Kasumi-1 (cell line): ENCODE measurements at regions not wholly inside any gene's neighbourhood (a gene's known extent, or its start where the extent isn't known, plus 50 kb on each side); places are given as distances from the start of the nearest gene placed in this dataset.
"Not testable (repeated sequence)": the region's sequence is repeated elsewhere in the genome, so short reads cannot be mapped to it uniquely, and the experiment has no call there.

ENCODE experiments used
- DNase-seq, 2 experiments: peaks; one replicate each; lab custom pipeline; 2025; lab: John Stamatoyannopoulos, UW

DNA sequence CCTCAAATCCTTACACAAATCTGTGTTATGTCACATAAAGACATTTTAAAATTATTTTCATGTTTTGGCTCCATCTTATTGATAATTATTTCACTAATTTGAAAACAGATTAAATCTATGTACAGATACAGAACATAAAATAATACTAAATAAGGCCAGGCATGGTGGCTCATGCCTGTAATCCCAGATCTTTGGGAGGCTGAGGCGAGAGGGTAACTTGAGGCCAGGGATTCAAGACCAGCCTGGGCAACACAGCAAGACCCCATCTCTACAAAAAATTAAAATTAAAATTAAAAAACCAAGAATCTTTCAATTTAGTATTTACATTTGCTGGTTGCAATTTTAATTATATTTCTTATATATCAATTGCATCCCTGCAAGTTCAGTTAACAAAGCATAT lies 246.4 kb upstream of the MKLN1 start:
- DNase-seq, result no peak

DNA sequence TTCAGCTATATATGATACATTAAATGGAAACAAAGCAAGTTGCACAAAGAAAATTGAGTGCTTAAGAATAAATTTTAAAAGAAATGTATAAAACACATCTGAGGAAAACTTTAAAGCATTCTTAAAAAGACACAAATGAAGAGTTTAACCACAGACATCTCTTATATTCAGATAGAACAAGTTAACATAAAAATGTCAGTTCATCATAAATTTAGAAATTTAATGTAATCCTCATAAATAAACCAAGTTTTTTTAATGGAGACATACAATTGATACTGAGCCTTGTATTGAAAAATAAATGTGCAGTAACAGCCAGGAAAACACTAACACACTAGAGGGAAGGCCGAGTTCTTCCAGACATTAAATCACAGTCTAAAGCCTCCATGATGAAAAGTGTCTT lies 243.9 kb upstream of the MKLN1 start:
- DNase-seq, result no peak

DNA sequence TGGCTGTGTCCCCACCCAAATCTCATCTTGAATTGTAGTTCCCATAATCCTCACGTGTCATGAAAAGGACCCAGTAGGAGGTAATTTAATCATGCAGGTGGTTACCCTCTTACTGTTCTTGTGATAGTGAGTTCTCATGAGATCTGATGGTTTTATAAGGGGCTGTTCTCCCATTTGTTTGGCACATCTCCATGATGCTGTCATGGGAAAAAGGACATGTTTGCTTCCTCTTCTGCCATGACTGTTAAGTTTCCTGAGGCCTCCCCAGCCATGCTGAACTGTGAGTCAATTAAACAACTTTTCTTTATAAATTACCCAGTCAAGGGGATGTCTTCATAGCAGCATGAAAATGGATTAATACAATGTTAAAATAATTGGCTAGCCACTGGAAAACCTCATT lies 243.3 kb upstream of the MKLN1 start:
- DNase-seq, result not testable (repeated sequence)

DNA sequence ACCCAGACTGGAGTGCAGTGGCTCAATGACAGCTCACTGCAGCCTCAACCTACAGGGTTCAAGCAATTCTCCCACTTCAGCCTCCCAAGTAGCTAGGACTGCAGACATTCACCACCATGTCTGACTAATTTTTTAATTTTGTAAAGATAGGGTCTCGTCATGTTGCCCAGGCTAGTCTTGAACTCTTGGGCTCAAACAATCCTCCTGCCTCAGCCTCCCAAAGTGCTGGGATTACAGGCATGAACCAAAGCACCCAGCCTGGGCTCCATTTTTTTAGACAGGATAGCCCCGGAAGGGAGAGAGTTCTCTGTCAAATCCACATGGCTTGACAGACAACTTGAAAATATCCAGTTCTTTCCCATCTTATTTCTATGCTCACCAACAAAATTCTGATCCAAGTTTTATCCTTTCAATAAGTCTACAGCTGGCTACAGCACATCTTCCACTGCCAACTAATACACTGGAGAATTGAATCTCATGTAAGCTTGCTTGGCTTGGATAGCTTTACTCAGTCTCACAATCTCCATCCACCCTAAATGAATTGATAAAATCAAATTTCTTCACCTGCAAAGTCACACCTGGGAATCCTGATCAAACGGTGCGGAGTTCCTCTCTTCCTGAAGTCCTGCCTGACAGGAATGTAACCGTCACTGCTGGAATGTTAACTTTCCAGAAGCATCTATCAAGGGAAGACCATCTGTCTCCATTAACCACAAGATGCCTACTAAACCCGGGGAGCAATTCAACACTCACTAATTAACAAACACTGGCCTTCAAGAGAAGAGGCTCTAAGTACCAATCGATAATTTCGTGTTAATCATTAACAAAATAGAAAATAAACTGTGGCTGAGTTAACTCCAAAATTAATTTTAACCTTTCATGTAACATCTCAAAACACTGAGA lies 239.7 kb upstream of the MKLN1 start:
- no peak for DNase-seq

DNA sequence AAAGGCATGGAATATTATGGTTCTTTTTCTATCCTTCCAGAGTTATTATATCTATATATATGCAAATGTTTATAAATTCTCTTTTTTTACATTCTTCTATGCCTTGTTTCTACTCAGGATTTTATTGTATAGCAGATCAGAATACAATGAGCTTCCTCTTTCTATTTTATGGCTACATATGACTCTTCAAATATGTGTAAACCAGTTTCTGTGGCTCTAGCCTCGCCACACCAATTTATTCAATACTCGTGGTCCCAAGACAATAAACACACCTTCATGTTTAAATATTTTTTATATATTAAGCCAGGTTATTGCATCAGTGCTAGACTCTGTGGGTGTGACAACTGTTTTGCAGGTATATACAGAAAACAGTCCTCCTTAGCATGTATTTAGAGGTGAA lies 237.5 kb upstream of the MKLN1 start:
- no peak for DNase-seq

DNA sequence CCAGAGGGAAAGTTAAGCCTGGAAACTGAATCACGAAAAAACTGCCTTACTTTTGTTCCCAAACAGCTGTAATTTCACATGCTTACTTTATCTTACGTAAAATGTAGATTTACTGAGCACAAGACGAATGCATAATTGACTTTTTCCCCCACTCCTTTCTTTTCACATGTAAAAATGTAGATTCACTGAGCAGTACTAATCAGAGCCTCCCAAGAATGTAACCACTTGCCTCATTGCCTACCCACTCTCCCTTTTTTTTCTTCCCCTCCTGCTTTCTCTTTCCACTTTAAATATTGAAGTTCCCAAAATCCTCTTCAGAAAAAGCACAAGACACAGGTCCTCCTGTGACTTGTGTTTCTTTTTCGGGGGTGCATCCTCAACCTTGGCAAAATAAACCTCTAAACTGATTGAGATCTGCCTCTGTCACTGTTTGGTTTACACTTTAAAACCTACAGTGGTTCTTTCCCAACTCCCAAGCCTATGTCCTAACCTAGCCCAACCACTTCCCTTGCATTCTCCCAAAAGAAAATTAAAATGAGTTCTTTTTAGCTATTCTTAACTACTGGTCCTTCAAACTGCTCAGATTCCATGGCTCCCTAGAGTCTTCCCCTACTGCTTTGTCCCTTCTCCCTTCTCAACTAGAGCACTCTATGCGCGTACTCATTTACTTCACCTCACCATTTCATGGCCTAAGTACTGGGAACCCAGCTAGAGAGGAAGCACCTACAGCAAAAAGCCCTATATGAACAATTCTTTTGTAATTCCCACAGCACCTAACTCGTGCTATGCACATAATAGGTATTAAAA lies 236.6 kb upstream of the MKLN1 start:
- DNase-seq, result no peak

DNA sequence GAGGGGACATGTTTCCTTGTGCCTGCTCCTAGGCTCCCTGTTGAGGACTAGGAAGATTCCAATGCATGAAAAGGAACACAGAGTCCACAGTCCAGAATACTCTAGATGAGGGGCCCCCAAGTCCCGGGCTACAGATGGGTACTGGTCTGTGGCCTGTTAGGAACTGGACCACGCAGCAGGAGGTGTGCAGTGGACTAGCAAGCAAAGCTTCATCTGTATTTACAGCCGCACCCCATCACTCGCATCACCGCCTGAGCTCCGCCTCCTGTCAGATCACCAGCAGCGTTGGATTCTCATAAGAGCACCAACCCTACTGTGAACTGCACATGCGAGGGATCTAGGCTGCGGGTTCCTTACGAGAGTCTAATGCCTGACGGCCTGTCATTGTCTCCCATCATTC lies 233.0 kb upstream of the MKLN1 start:
- DNase-seq, result no peak

DNA sequence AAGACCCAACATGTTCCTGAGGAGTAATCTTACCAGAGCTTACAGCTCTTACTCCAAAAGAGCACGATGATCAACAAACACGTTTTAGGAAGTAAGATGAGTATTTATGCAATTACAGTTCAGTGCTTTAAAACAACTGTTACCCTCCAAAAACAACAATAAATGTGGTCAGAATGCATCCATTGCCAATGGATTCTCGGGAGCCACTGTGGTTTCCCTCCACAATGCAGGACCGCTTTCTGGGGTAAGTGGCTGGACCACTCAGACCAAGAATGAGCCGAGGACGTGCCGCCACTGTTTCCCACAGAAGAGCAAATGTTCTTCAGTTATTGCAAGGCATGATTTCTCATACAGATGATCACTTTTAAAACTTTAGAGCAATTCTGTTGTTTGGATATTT lies 232.3 kb upstream of the MKLN1 start:
- no peak for DNase-seq

DNA sequence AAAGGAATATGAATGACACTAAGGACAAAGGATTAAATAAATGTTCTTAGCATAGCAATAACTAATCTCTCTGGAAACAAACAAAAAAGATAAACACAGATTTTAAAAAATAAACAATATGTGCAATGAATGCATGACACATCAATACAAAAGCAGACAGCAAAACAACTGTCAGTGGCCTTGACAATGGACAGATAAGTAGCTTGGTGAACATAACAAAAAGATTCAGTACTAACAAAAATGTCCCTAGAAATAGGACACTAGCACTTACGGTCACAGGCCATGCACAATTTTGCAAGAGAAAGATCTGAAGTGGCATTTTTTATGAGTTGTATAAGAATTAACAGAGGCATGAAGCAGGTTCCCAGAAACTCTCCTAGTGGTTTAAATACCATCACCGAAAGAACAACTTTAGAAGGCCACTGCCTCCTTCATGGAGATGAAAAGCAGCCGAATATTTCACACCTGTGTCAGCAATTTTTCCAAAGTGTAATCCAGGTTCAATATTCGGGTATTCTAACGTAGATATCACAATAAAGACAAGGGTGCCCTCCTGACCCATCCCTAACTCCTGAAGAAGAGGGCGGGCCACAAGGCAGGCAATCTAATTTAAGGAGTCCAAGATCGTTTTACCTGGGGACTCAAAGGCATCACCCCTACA lies 231.3 kb upstream of the MKLN1 start:
- no peak for DNase-seq

DNA sequence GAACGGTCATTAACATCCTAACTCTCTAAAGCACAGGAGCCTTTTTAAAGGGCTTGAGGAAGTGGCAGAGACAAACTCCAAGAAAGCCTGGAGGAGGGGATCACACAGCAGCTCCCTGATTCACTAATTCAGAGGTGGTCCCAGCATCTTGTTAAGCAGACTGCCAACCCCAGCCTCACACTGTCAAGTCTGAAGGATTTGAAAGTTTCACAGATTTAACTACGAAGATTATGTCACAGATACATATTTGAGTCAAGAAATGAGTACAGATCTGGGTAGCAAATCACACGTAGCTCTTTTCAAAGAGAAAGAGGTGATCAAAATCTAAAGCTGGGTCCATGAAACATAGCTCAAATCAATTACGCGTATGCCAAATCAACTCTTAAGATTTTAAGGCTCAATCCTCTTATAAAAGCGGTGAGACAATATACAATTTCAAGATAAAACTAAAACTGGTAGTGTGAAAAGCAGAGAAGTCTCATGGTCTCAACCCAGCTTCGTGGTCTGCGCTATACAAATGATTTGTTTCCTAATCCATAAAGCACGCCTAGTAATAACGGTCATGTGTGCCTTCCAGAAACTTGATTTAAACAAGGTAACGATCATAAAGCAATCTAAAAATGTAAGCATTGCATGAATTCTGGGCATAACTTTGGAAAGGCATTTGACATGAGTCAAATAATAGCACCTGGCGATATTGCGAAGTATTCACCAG lies 229.9 kb upstream of the MKLN1 start:
- DNase-seq, result no peak

DNA sequence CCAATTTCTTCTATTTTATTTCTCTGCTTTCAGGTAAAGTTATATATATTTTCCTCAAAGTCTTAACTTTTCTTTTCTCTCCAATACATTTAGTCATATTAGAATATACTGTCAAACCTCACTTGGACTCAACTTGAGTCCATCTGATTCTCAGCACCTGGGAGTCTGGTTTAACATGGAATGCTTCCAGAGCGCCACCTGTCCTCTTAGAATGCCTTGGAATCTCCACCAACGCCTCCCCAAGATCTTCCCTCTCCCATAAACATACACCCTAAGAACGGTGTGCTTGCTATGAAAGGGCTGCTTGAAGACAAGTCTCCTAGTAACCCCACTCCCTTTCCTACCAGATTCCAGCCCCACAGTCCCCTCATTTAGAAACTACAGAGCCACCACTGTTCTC lies 229.1 kb upstream of the MKLN1 start:
- no peak for DNase-seq

DNA sequence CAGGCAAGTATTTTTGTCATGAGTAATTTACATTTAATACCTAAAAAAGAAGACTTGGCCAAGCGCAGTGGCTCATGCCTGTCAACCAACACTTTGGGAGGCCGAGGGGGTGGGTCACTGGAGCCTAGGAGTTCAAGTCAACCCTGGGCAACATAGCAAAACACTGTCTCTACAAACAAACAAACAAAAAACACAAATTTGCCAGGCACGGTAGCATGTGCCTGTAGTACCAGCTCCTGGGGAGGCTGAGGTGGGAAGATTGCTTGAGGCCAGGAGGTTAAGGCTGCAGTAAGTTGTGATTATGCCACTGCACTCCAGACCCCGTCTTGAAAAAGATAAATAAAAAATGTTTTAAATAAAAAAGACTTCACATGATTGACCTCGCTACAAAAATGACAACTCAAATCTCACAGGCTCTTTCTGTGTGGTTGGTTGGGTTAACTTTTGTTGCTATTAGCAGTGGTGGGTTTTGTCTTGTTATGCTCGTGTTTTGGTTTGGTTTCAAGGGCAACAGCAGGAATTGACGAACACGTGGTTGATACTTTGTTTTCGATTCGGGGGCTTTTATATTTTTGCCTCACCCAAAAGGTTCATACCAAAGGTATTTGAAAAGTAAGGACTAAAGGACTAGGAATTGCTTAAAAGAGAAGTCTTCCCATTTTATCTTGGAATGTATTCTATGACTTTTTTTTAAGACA lies 227.2 kb upstream of the MKLN1 start:
- DNase-seq, result no peak

DNA sequence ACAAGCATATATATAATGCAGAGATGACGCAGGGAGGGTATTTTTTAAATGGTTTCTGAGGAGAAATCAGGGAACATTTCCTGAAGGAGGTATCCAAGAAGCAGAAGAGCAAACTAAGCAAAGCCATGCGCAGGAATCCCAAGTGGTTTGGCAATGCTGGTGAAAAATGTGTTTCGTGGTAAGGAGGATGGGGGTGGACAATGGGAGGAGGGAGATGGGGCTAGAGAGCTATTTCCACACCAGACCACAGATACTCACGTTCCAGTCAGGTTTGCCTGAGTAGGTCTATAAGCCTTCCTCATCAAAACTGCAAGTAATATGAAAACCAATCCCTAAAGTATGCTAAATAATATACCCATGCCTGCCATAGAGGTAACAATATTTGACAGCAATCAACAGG lies 223.7 kb upstream of the MKLN1 start:
- DNase-seq, result no peak

DNA sequence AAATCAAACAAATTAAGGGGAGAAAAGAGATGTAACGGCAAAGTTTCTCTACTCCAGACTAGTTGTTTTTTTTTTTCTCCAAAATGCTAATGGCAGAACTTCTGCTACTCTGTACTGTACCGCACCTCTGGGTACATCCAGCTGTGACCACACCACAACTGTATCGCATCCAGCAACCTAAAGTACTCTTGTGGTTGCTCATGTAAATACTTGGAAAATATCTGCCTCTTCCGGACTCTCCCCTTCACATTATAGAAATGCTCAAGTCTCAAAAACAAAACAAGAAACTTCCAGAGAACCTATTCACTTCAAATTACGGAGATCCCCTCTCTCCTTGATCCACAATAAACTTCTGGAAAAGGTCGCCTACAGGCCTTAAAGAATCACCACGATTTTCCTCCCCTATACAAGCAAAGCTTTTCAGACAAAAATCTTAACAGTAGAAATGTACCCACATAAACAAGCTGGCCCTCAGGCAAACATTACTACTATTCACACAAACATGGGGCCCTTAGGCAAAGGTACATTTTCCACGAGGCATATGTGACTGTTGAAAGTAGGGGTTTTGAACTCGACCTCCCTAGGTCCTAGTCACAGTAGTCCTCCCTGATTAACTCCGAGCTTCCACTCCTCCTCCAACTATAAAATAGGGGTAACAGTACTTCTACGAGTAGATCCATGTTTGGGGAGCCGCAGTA lies 222.9 kb upstream of the MKLN1 start:
- DNase-seq, result no peak

DNA sequence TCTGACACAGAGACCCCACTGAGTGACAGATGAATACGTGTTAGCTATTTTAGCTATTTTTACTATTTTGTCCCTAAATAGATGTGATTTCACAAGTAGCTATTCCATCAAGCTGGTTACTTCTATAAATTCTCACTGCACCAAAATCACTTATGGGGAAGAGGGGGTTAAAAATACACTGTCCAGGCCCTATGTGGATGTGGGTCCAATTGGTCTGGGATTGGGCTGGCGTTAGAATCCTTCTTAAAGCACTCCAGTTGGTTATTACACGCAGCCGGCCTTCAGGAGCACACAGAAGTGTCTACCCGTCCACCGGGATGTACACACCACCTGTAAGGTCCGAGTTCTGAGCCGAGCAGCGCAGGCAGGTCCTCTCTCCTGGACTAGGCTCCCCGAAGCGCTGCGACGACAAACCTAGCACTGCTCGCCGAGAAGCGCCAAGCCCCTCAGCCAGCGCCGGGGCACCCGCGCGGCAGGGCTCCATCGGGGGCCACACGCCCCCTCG lies 222.3 kb upstream of the MKLN1 start:
- no peak for DNase-seq

DNA sequence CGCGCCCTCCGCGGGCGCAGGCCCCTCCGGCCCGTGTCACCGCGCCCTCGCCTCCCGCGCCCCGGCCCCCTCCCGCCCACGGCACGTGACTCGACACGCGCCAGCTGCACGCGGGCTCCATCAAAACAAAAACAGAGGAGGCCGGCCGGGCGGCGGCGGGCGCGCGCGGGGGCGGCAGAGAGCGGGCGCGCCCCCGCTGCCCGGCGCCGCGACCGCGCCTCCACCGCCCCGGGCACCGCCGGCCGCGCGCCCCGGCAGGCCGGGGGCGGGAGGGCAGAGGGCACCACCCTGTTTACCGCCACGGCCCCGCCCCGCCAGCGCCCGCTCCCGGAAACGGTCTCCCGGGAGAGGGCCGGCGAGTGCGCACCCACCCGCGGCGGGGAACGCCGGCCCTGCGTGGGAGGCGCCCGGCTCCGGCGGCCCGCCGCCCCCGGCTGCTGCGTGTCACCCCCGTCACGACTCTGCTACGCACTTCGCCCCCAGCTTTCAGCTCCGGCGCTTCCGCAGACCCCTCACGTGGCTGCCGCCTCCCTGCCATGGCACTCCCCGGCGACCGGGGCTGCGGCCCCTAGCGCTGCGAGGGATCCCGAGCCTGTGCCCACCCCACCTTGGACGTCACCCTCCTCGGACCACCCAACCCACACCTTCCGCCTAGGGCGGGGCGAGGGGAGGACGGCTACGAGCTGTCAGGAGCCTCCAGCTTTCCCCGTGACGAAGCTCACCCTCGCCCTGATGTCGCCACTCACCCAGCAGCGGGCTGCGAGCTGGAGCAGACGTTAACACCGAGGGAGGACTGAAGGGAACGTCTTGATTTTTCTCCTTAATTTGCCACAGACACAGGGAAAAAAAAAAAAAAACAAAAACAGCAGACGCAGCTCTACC lies 221.6 kb upstream of the MKLN1 start:
- peak; percentile 42 to 50 for DNase-seq

DNA sequence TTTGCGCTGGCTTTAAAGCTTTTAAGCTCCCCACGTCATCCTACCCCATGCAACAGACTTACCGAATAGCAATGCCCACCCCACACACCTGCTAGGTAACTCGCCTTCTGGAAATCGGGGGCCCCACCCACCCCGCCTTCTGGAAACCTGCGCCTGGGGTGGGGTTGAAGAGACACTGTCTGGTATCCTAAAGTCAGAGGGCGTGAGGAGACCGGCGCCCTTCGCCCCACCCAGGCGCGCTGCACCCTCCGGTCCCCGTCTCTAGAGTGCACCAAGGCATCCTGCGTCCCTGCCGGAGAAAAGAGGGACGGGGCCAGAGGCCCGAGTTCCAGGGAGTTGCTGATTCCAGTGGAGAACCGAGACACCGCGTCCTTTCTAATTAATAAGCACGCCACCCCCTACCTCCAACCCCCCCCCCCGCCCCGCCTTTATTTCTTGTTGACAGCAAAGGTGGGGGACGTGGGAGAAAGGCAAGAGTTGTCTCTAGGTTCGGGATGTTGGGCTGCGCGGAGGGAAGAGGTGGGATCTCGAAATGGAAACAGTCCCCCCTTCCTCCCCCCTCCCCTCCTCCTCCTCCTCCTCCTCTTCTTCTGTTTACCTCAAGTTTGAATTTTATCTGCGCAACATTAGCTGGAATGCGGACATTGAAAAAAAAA lies 220.9 kb upstream of the MKLN1 start:
- DNase-seq, result peak in 1 of 2 experiments; percentile 37

DNA sequence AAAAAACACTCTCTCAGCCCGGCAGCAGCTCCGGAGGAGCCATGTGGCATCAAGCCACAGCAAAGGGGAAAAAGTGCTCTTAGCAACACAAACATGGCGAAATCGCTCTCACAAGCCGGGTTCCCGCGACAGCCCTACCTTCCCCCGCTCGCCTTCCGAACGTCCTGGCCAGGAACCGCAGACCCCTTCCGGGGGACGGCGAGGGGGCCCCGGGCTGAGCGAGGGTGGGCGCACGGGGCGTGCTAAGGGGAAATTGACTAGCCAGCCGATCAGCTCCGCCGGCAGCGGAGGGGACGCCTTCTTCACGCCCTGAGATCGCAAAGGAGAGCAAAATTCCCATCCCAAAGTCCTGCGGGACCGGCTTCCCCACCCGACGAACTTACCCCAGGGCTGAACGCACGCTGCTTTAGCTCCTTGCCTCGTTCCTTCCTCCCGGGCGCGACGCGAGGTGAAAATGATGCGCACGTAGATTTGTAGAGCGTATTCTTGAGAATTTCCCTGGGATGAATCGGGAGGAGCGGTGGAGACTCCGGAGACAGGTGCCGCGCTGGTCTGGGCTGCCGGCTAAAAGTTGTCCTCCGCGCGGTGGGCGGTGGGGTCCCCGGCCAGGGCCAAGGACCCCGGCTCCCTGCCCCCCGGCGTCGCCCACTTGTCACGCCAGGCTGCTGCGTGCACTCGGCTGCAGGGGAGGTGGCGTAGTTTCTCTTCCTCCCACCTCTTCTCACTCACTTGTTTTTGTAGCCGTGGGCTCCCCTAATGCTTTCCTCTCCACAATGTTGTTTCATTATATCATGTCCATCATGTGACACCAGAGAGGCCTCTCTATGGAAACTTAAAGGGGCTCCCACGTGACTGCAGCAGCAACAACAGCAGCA lies 220.1 kb upstream of the MKLN1 start:
- peak; percentile 47 to 63 for DNase-seq
